Vagina (tissue), 2 donors: ENCODE measurements at regions not wholly inside any gene's neighbourhood (a gene's known extent, or its start where the extent isn't known, plus 50 kb on each side); places are given as distances from the start of the nearest gene placed in this dataset.

Source experiments
- DNase-seq, 2 donors: peaks; one replicate each; pipeline ENCODE4 v3.0.0-alpha.2; 2017; ENCODE audit errors: extremely low spot score in 2 of 2
- H3K27ac ChIP-seq: fragments of 200-600 bp; sonication (generic); one replicate; pipeline ENCODE4 v1.5.1; 2019
- H3K27me3 ChIP-seq: fragments of 200-600 bp; sonication (generic); one replicate; pipeline ENCODE4 v1.5.1; 2019
- H3K36me3 ChIP-seq, 2 donors: fragments of 200-600 bp; sonication (generic); one replicate each; pipeline ENCODE4 v1.5.1; 2017 to 2019
- H3K4me1 ChIP-seq: fragments of 200-600 bp; sonication (generic); one replicate; pipeline ENCODE4 v1.5.1; 2019
- H3K4me3 ChIP-seq, 2 donors: fragments of 200-600 bp; sonication (generic); 1 replicate in 1 of 2; 2 replicates in 1 of 2; pipeline ENCODE4 v1.5.1; 2016 to 2019
- H3K9me3 ChIP-seq: fragments of 200-600 bp; sonication (generic); one replicate; pipeline ENCODE4 v1.5.1; 2019
- CTCF ChIP-seq, 3 experiments: fragments of 450-650 bp in 2 of 3; fragments of 200-600 bp in 1 of 3; sonication (generic) in 1 of 3; IDR thresholded peaks; one replicate each; pipeline ENCODE4 v1.5.1; 2017 to 2019; ENCODE audit warnings: antibody characterized with exemption in 3 of 3, mild to moderate bottlenecking in 2 of 3, moderate library complexity in 2 of 3
- POLR2A ChIP-seq, 2 donors: fragments of 450-650 bp; IDR thresholded peaks; one replicate each; pipeline ENCODE4 v1.6.1; 2017; ENCODE audit warnings: antibody characterized with exemption in 2 of 2, mild to moderate bottlenecking in 2 of 2, moderate library complexity in 2 of 2
- POLR2AphosphoS5 ChIP-seq, 2 donors: sonication (generic); formaldehyde crosslinking; IDR thresholded peaks; one replicate each; pipeline ENCODE4 v1.9.0; 2017; ENCODE audit warnings: antibody characterized with exemption in 2 of 2, mild to moderate bottlenecking in 2 of 2, low read depth in 1 of 2; ENCODE audit not compliant: insufficient read depth in 1 of 2
- intact Hi-C: fragments of 100-400 bp; cut with DNase I; formaldehyde crosslinking; loops from one replicate; pipeline ENCODE4 v1.15.1; 2023

GRCh38 chr10:109358325-109358724 lies 565.0 kb downstream of the XPNPEP1 start:
- no peaks in the 10 kb centered on the region for H3K27me3 ChIP-seq
- H3K36me3 ChIP-seq: no peaks in the 10 kb centered on the region
- H3K9me3 ChIP-seq: no peaks in the 10 kb centered on the region
- no peak overlapping the region for H3K27ac ChIP-seq
- intact Hi-C loops: no loop called here
- H3K4me1 ChIP-seq: no peaks in the 10 kb centered on the region
- no peak for DNase-seq
- no peak for TF ChIP-seq POLR2AphosphoS5 (IDR thresholded peaks at IDR 0.05; ENCODE audit: insufficient read depth in 1 of 2, low read depth in 1 of 2)
- no peak for TF ChIP-seq CTCF (IDR thresholded peaks at IDR 0.05)
- no peak for TF ChIP-seq POLR2A (IDR thresholded peaks at IDR 0.05)
- H3K4me3 ChIP-seq: no peak overlapping the region

DNA sequence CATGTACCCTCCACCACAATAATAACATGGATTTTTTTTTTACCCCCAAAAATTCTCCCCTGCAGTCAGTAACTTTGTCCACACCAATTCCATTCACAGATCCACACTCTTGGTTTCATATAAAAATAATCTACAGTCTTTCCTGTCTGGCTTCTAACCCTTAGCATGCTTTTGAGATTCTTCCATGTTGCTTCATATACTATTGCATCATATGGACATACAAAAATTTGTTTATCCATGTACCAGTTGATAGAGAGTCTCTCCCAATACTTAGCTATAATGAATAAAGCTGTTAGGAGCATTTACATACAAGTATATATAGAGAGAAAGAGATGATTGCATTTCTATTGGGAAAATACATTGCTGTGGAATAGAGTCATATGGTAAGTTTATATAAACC lies 575.0 kb downstream of the XPNPEP1 start:
- Histone ChIP-seq H3K4me3 (no peak overlapping the region), H3K9me3 (no peaks in the 10 kb centered on the region), H3K27me3 (no peaks in the 10 kb centered on the region), H3K4me1 (no peaks in the 10 kb centered on the region), H3K27ac (no peak overlapping the region), H3K36me3 (no peaks in the 10 kb centered on the region)
- no peak for DNase-seq
- TF ChIP-seq POLR2A (IDR thresholded peaks at IDR 0.05): no peak
- no peak for TF ChIP-seq CTCF (IDR thresholded peaks at IDR 0.05)
- TF ChIP-seq POLR2AphosphoS5 (IDR thresholded peaks at IDR 0.05; ENCODE audit: insufficient read depth in 1 of 2, low read depth in 1 of 2): no peak
- intact Hi-C loops: no loop called here

GRCh38 chr10:109343293-109343692 lies 580.0 kb downstream of the XPNPEP1 start:
- Histone ChIP-seq H3K27me3 (no peaks in the 10 kb centered on the region), H3K4me1 (no peaks in the 10 kb centered on the region), H3K36me3 (no peaks in the 10 kb centered on the region), H3K9me3 (no peaks in the 10 kb centered on the region), H3K4me3 (no peak overlapping the region), H3K27ac (no peak overlapping the region)
- no peak for TF ChIP-seq POLR2AphosphoS5 (IDR thresholded peaks at IDR 0.05; ENCODE audit: insufficient read depth in 1 of 2, low read depth in 1 of 2)
- no peak for TF ChIP-seq POLR2A (IDR thresholded peaks at IDR 0.05)
- no peak for TF ChIP-seq CTCF (IDR thresholded peaks at IDR 0.05)
- DNase-seq: no peak
- intact Hi-C loops: no loop called here

DNA sequence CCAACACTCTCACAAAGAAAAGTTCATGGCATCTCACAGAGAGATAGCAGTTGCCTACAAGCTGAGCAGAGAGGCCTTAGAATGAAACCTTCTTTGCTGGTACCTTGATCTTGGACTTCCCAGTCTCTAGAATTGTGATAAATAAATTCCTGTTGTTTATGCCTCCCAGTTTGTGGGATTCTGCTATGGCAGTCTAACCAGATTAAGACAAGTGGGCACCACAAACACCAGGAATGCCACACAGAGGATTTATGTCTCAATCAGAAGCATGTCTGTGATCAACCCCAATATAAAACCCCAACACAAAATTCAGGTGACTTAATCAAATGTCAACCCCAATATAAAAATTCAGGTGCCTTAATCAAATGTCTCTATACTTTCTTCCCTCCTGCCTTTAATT lies 581.3 kb downstream of the XPNPEP1 start:
- H3K9me3 ChIP-seq: no peaks in the 10 kb centered on the region
- H3K4me1 ChIP-seq: no peaks in the 10 kb centered on the region
- no peaks in the 10 kb centered on the region for H3K36me3 ChIP-seq
- no peak overlapping the region for H3K4me3 ChIP-seq
- intact Hi-C loops: no loop called here
- H3K27me3 ChIP-seq: no peaks in the 10 kb centered on the region
- TF ChIP-seq POLR2AphosphoS5 (IDR thresholded peaks at IDR 0.05; ENCODE audit: insufficient read depth in 1 of 2, low read depth in 1 of 2): no peak
- TF ChIP-seq CTCF (IDR thresholded peaks at IDR 0.05): no peak
- TF ChIP-seq POLR2A (IDR thresholded peaks at IDR 0.05): no peak
- no peak for DNase-seq
- H3K27ac ChIP-seq: no peak overlapping the region

- no peak for TF ChIP-seq POLR2A (IDR thresholded peaks at IDR 0.05)
- Histone ChIP-seq H3K27me3 (no peaks in the 10 kb centered on the region), H3K27ac (no peak overlapping the region), H3K4me3 (no peak overlapping the region), H3K4me1 (no peaks in the 10 kb centered on the region), H3K9me3 (no peaks in the 10 kb centered on the region), H3K36me3 (no peaks in the 10 kb centered on the region)
- no peak for DNase-seq
- intact Hi-C loops: no loop called here
These were observed 595.3 kb downstream of the XPNPEP1 start for GRCh38 chr10:109328001-109328400.

GRCh38 chr10:109327266-109327665 lies 596.0 kb downstream of the XPNPEP1 start:
- no peak overlapping the region for H3K27ac ChIP-seq
- TF ChIP-seq POLR2A (IDR thresholded peaks at IDR 0.05): no peak
- no peak for TF ChIP-seq POLR2AphosphoS5 (IDR thresholded peaks at IDR 0.05; ENCODE audit: insufficient read depth in 1 of 2, low read depth in 1 of 2)
- no peak for TF ChIP-seq CTCF (IDR thresholded peaks at IDR 0.05)
- H3K4me3 ChIP-seq: no peak overlapping the region
- H3K9me3 ChIP-seq: no peaks in the 10 kb centered on the region
- no peaks in the 10 kb centered on the region for H3K27me3 ChIP-seq
- DNase-seq: no peak
- no peaks in the 10 kb centered on the region for H3K36me3 ChIP-seq
- H3K4me1 ChIP-seq: no peaks in the 10 kb centered on the region
- intact Hi-C loops: no loop called here
